ENCODE measurements at regions not wholly inside any gene's neighbourhood (a gene's known extent, or its start where the extent isn't known, plus 50 kb on each side); places are given as distances from the start of the nearest gene placed in this dataset.
A peak's percentile ranks its signal among the peaks of the same experiment; 100 is the strongest.

DNA sequence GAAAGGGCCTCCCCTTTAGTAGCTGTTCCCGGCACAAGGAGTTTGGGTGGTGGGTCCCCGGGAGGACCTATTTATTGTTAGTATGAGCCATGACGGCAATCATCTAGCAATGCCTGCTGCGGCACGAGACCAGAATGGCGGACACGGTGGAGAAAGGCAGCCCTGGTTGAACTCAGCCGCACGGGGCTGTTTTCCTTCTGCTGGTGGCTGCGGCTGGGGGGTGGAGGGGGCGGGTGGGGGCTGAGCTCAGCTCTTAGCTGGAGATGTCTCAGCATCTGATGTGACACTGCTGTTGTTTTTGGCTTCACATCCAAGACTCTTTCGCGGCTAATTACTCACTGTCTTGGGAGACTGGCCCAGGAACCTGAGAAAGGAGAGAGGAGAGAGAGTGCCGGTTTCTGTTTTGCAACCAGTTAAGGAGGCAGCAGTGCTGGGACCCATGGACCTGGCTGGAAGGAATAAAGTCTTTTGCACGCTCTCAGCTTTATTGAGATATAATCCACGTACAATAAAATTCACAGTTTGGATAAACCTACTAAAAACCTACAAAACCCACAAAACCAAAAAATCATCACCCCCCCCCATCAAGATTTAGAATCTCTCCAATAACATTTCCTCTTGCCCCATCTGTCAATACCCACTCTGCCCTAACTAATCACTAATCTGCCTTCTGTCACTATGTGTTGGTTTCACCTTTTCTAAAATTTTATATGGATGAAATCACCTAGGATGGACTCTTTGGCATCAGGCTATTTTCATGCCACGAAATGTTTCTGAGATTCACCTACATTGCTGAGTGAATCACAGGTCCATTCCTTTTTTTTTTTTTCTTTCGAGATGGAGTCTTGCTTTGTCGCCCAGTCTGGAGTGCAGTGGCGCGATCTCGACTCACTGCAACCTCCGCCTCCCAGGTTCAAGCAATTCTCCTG is 81.8 kb upstream of the NEURL1B start:
- Histone ChIP-seq H3K27ac (peak overlapping the region in 11 of 12 donors; percentile 68 to 90 (median 78)), H3K27me3 (no peaks in the 10 kb centered on the region), H3K4me1 (peaks cover 10 to 46% (median 34%) of the 10 kb centered on the region in 12 donors), H3K36me3 (no peaks in the 10 kb centered on the region), H3K4me3 (peak overlapping the region in 10 of 12 donors; percentile 5 to 50 (median 24)), H3K9me3 (no peaks in the 10 kb centered on the region)
- no peak for TF ChIP-seq POLR2A (IDR thresholded peaks at IDR 0.05)
- TF ChIP-seq, protein P1, sequence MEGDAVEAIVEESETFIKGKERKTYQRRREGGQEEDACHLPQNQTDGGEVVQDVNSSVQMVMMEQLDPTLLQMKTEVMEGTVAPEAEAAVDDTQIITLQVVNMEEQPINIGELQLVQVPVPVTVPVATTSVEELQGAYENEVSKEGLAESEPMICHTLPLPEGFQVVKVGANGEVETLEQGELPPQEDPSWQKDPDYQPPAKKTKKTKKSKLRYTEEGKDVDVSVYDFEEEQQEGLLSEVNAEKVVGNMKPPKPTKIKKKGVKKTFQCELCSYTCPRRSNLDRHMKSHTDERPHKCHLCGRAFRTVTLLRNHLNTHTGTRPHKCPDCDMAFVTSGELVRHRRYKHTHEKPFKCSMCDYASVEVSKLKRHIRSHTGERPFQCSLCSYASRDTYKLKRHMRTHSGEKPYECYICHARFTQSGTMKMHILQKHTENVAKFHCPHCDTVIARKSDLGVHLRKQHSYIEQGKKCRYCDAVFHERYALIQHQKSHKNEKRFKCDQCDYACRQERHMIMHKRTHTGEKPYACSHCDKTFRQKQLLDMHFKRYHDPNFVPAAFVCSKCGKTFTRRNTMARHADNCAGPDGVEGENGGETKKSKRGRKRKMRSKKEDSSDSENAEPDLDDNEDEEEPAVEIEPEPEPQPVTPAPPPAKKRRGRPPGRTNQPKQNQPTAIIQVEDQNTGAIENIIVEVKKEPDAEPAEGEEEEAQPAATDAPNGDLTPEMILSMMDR (IDR thresholded peaks at IDR 0.05): no peak
- intact Hi-C loops (cut with DNase I): loop anchor here in 3 of 10 donors (5.0 to 10.0 kb wide), 3 partner anchors 83 to 138 kb away; partner anchors contain the start of gene NEURL1B (in 3 of the 3)
- ATAC-seq: peak; percentile 13 to 75 (median 63)
- 57 to 73% (median 65%) methylated on average over 22 to 23 of the region's 23 CpGs for WGBS, 4 donors
- peak; percentile 43 to 80 (median 66) for DNase-seq

DNA sequence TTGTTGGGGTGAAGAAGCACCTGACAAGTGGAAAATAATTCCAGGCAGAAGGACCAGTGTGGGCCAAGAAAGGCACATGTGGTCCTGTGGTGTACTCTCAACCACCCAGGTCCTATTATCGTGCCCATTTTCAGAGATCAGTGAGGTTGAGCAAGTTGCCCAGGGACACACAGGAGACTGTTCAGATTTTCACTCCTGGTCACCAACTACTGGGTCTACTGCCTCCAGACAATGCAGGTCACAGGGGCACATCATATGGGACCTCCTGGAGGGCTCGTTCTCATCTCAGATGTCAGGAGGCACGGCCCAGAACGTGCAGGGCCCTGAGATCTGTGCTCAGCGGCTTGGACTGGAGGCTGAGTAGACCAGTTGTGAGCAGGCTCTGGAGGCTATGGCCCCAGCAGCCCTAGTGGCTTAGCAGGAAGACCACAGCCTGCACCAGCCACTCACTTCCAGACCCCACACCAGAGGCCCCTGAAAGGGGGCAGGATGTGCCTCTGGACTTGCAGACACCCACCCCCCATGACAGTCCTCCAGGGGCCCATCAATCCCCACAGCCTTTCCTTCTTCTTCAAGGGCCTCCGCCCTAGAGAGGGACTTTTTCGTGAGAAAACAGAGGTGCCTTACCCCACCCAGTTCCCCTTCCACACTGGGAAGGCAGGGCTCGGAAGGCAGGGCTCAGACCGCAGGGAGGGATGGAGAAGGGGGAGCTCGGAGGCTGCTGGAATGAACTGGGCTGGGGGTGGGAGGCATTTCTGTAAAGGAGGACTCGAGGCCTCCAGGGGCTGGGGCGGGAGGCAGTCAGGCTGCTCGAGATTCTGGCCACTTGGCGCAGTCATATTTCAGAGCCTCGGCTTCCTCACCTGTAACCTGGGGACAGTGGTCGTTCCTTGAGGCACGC is 82.7 kb upstream of the NEURL1B start:
- Histone ChIP-seq H3K27ac (peak overlapping the region; percentile 73 to 90 (median 78)), H3K27me3 (no peaks in the 10 kb centered on the region), H3K36me3 (no peaks in the 10 kb centered on the region), H3K4me1 (peaks cover 10 to 50% (median 36%) of the 10 kb centered on the region in 12 donors), H3K9me3 (no peaks in the 10 kb centered on the region), H3K4me3 (peak overlapping the region in 10 of 12 donors; percentile 5 to 50 (median 24))
- WGBS, 4 donors: 57 to 83% (median 68%) methylated on average over 16 to 17 of the region's 17 CpGs
- DNase-seq: no peak
- no peak for TF ChIP-seq POLR2A (IDR thresholded peaks at IDR 0.05)
- TF ChIP-seq, protein P1 (IDR thresholded peaks at IDR 0.05): no peak
- intact Hi-C loops (cut with DNase I): loop anchor here in 3 of 10 donors (5.0 to 10.0 kb wide), 3 partner anchors 84 to 139 kb away; partner anchors contain the start of gene NEURL1B (in 3 of the 3)
- ATAC-seq: no peak

DNA sequence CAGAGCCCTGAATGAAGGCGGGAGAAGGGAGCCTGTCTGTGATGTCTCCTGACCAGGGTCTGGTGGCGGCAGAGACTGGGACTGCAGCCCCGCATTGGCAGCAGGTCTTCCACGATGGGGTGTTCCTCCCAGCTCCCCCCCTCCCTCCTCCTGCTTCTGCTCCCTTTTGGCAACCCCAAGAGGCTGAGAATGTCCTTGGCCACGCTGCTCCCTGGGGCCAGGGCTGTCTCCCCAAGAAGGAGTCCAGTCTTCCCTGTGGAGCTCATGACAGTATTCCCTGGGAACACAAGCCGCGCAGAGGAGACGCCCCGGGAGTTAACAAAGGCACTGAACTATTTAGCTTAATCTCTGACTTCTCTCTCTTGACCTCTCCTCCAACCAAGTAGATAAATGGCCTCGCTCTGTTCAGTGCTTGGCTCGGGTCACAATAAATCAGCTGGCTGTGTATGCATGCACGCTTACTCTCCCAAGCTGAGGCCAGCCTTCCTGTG is 84.0 kb upstream of the NEURL1B start:
- WGBS, 4 donors: 22 to 39% (median 32%) methylated on average over 12 of the region's 12 CpGs
- no peak overlapping the region for H3K4me3 ChIP-seq
- no peaks in the 10 kb centered on the region for H3K36me3 ChIP-seq
- peaks cover 10 to 50% (median 36%) of the 10 kb centered on the region in 12 donors for H3K4me1 ChIP-seq
- DNase-seq (peak; percentile 52 to 75 (median 56)), ATAC-seq (peak; percentile 61 to 79 (median 77))
- peak overlapping the region; percentile 73 to 90 (median 78) for H3K27ac ChIP-seq
- TF ChIP-seq, protein P1 (IDR thresholded peaks at IDR 0.05): no peak
- no peak for TF ChIP-seq POLR2A (IDR thresholded peaks at IDR 0.05)
- H3K27me3 ChIP-seq: no peaks in the 10 kb centered on the region
- intact Hi-C loops (cut with DNase I): loop anchor here in 3 of 10 donors (5.0 to 10.0 kb wide), 3 partner anchors 85 to 140 kb away; partner anchors contain the start of gene NEURL1B (in 3 of the 3)
- no peaks in the 10 kb centered on the region for H3K9me3 ChIP-seq
